GM23338 (cell line): ENCODE measurements at regions not wholly inside any gene's neighbourhood (a gene's known extent, or its start where the extent isn't known, plus 50 kb on each side); places are given as distances from the start of the nearest gene placed in this dataset.

Source experiments
- CREB1 ChIP-seq: fragments of 250-450 bp; sonication (Bioruptor Pico); IDR thresholded peaks from 2 replicates; pipeline ENCODE4 v1.5.0; 2020; ENCODE audit warnings: low read depth, mild to moderate bottlenecking, moderate library complexity
- CTCF ChIP-seq, 2 experiments: fragments of 200-600 bp in 1 of 2; sonication (generic) in 1 of 2; conservative IDR thresholded peaks; 2 replicates each; pipeline versions ENCODE4 v1.5.1 to v1.6.1; 2016 to 2017; ENCODE audit warnings: antibody characterized with exemption in 2 of 2, low read depth in 2 of 2, mild to moderate bottlenecking in 2 of 2, moderate library complexity in 1 of 2
- EZH2 ChIP-seq: fragments of 200-600 bp; sonication (generic); IDR thresholded peaks from one replicate; pipeline ENCODE4 v1.8.0; 2017; ENCODE audit warnings: antibody characterized with exemption, mild to moderate bottlenecking, low read depth; ENCODE audit not compliant: unreplicated experiment
- EZH2phosphoT487 ChIP-seq: fragments of 200-600 bp; sonication (generic); IDR thresholded peaks from one replicate; pipeline ENCODE4 v1.8.1; 2018; ENCODE audit warnings: antibody characterized with exemption; ENCODE audit not compliant: unreplicated experiment
- JUNB ChIP-seq: IDR thresholded peaks from one replicate; pipeline ENCODE4 v1.6.1; 2016; ENCODE audit warnings: antibody characterized with exemption; ENCODE audit not compliant: unreplicated experiment
- POLR2AphosphoS5 ChIP-seq: IDR thresholded peaks from 2 replicates; pipeline ENCODE4 v1.6.1; 2016; ENCODE audit warnings: antibody characterized with exemption, low read depth
- TF ChIP-seq, protein P1 (sequence below): IDR thresholded peaks from one replicate; pipeline ENCODE4 v1.6.1; 2018; ENCODE audit warnings: antibody characterized with exemption; ENCODE audit not compliant: unreplicated experiment

DNA sequence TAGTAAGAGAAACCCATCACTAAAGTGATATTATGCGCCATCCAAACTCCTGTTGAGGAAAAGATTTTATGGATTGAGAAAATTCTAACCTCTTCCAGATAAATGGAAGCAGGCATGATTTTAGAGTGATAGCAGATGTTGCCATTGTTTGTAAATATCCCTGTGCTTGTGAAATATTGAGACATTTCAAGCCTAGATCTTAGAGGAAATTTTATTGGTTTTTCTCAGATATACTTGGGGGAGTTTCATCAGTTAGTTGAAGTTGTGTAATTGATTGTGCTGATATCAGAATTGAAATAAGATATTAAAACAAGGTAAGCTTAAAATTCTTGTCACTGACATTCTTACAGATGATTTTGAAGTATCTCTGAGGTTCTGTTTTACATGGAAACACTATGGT lies 390.9 kb upstream of the FANCL start:
- TF ChIP-seq POLR2AphosphoS5: no peak
- no peak for TF ChIP-seq CTCF (conservative IDR thresholded peaks at IDR 0.05; ENCODE audit: low read depth in 2 of 2)
- TF ChIP-seq EZH2phosphoT487: no peak
- TF ChIP-seq, protein P1, sequence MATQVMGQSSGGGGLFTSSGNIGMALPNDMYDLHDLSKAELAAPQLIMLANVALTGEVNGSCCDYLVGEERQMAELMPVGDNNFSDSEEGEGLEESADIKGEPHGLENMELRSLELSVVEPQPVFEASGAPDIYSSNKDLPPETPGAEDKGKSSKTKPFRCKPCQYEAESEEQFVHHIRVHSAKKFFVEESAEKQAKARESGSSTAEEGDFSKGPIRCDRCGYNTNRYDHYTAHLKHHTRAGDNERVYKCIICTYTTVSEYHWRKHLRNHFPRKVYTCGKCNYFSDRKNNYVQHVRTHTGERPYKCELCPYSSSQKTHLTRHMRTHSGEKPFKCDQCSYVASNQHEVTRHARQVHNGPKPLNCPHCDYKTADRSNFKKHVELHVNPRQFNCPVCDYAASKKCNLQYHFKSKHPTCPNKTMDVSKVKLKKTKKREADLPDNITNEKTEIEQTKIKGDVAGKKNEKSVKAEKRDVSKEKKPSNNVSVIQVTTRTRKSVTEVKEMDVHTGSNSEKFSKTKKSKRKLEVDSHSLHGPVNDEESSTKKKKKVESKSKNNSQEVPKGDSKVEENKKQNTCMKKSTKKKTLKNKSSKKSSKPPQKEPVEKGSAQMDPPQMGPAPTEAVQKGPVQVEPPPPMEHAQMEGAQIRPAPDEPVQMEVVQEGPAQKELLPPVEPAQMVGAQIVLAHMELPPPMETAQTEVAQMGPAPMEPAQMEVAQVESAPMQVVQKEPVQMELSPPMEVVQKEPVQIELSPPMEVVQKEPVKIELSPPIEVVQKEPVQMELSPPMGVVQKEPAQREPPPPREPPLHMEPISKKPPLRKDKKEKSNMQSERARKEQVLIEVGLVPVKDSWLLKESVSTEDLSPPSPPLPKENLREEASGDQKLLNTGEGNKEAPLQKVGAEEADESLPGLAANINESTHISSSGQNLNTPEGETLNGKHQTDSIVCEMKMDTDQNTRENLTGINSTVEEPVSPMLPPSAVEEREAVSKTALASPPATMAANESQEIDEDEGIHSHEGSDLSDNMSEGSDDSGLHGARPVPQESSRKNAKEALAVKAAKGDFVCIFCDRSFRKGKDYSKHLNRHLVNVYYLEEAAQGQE: no peak
- TF ChIP-seq JUNB: no peak
- no peak for TF ChIP-seq CREB1 (CRISPR knock-in tag)
- TF ChIP-seq EZH2: no peak
